HG02840 (cell line): ENCODE measurements at regions not wholly inside any gene's neighbourhood (a gene's known extent, or its start where the extent isn't known, plus 50 kb on each side); places are given as distances from the start of the nearest gene placed in this dataset.
A peak's percentile ranks its signal among the peaks of the same experiment; 100 is the strongest.

Experiments used
- ATAC-seq: cut with Tn5 transposase; IDR thresholded peaks from one replicate; pipeline ENCODE4 v1.9.1; 2021; ENCODE audit warnings: mild to moderate bottlenecking, moderate library complexity, moderate number of reproducible peaks; ENCODE audit not compliant: unreplicated experiment, low FRiP score

- no peak for ATAC-seq
Observed at GRCh38 chr7:25860275-25861163, 291.5 kb upstream of the NFE2L3 start.

DNA sequence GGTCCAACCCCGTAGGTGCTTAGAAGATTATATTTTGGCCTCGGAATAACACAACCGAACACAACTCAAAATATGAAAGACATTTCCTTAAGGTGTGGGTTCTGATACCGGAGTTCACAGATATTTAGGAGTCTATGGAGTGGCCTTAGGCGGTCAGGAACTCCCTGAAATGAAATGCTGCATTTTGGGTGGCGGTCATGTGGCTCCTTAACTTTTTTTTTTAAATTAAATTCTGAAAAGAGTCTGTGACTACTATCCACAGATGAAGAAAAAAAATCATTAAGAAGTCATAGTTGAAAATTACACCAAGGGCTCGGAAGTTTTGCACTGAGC lies 290.9 kb upstream of the NFE2L3 start:
- ATAC-seq, result no peak

DNA sequence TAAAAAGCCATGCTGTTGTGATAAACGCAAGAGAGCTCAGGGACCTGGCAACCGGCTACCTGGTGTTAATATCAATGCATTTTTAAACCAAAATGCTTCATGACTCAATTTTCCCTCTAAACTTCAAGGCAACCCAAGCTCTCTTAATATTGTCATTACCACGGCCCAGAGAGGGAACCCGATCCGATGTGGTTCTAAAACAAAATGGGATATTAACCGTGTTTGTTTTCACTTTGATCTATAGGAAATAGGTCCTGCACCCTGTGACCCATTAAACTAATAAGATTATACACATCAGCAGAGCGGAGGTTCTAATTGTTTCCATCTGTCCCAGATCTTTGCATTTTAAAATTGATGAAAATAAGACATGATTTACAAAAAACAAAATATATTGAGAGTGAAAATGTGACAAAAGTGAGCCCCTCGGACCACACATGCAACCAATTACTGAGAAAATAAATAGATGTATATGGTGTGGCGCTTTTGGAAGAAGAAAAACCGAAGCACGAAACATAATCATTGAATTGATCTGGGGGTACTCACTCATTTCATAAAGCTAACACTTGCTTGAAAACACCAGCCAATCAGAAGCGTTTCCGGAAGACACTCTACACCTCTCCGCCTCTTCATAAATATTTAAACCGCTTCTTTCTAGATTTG lies 290.3 kb upstream of the NFE2L3 start:
- no peak for ATAC-seq

- ATAC-seq, result peak; percentile 95
Observed at GRCh38 chr7:25862261-25863004, 289.6 kb upstream of the NFE2L3 start.

GRCh38 chr7:25863005-25863728 lies 288.8 kb upstream of the NFE2L3 start:
- ATAC-seq, result no peak

GRCh38 chr7:25863729-25864110 lies 288.3 kb upstream of the NFE2L3 start:
- ATAC-seq, result no peak

DNA sequence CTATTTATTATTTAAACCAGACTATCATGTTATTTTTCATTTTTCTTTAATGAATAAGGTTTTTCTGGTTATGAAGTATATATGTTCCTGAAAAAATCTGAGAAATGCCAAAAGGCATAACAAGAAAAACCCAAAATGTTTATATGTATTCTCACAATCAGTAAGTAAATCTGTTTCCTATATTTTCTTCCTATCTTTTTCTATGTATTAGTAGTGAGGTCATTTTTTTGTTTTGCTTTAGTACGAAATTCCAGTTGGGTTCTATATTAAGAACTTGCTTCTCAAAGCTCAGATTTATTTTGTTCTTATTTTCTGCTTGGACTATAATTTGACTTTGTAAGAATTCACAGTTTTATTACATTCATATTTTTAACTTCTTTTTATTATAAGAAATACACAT lies 287.5 kb upstream of the NFE2L3 start:
- no peak for ATAC-seq

DNA sequence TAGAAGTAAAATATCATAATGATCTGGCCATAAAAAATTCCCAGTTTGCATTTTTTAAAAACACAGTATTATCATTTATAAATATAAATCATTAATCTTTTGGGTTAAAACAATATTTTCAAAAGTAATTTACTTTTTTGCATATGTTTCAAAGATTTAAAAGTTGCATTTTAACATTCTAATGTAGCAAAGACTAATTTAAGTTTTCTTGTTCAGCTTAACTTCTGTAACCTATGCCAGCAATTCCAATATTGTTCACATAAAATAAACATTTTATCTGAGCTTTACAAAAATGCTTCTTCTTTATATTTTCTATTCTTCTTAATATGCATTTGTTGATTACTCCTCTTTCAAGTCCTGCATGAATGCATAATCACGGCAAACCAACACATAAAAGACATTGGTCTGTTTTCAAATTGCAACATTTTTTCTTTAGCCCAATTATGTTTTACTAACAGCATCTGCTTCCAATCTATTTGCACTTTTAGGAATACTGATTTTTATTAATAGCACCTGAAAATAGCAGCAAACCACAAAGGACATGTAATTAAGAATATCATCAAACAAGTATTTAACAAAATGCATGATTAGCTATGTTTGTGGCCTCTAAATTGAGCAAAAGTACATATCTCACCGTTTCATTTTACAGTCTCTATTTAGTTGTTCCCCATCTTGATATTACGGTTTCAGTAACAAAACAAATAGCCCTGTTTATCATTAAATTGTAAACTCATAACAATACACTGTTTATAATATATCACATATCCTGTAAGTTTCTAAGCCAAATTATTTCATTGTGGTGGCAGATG lies 286.9 kb upstream of the NFE2L3 start:
- no peak for ATAC-seq

GRCh38 chr7:25868509-25868908 lies 283.5 kb upstream of the NFE2L3 start:
- ATAC-seq, result no peak

DNA sequence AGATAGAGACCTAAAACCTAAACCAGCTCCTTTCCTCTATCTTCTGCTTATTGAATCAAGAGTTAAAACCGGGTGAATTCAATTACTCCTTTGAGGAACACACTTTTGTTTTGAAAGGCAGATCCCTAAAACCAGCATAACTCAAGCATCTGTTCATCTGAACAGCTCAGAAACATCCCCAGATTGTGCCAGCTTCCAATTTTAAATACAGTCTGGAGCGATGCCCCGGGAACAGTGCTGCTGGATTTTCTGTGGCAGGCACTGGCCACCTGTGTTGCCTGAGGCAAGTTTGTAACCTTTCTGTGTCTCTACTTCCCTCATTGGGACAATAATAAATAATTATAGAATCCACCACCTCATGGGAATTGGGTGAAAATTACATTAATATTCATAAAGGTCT lies 281.4 kb upstream of the NFE2L3 start:
- no peak for ATAC-seq

GRCh38 chr7:25876092-25876491 lies 275.9 kb upstream of the NFE2L3 start:
- ATAC-seq, result no peak

DNA sequence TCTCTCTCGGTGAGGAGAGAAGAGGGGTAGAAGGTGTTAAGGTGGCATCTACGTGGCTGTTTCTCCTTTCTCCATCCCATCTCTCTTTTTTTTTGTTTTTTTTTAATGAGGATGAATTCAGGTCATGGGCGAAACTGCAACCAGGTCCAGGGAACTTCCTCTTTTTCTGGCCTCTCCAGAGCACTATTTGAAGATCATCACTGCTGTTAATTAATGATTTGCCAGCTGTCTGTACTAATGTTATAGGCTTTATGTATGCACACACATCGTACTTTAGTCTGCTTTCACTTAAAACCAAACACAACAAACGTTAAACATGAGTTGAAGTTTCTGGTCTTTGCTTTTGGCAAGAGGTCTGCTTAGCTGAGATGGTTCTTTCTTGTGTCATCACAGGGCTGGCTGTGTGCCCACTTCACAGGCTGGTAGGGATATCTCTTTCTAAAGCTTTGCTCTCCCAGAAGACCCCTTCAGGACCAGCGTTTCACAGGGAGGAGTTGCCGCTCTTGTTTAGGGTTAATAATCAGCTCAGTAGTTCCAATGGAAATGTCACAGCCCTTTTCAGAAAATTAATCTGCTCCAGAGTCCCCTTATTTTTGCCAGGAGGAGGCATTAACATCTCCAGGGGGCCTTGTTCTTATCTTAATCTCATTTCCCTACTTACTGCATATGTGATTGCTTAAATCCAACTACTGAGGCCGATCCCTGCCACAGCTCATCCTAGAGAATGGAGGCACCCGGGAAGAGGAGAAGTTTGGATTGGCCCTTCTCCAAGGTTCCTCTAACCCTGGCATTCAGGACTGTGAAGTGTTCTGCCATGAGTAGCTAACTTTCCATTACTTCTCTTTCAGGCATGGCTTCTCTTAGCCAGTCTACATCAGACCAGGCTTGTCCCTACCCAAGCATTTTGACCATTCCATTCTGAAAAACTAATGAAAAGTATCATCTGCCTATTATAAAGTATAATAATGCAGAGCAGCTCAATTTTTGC lies 273.9 kb upstream of the NFE2L3 start:
- ATAC-seq, result no peak

DNA sequence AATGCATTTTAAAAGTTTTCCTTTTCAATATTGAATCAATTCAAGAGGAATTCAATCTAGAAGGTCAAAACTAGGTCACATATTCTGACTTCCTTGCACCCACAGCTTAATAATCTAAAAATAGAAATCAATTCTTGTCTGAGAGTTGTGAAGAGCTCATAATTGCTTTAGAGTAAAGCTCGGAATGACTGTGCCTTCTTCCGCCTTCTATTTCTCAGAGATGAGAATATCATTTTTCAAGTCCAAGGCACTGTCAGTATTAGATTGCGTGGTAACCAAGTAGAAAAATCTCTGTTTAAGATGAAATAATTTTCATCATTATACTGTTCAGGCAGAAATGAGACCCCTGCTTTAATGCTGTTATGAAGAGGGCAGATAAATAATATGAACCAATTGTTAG lies 272.2 kb upstream of the NFE2L3 start:
- no peak for ATAC-seq

DNA sequence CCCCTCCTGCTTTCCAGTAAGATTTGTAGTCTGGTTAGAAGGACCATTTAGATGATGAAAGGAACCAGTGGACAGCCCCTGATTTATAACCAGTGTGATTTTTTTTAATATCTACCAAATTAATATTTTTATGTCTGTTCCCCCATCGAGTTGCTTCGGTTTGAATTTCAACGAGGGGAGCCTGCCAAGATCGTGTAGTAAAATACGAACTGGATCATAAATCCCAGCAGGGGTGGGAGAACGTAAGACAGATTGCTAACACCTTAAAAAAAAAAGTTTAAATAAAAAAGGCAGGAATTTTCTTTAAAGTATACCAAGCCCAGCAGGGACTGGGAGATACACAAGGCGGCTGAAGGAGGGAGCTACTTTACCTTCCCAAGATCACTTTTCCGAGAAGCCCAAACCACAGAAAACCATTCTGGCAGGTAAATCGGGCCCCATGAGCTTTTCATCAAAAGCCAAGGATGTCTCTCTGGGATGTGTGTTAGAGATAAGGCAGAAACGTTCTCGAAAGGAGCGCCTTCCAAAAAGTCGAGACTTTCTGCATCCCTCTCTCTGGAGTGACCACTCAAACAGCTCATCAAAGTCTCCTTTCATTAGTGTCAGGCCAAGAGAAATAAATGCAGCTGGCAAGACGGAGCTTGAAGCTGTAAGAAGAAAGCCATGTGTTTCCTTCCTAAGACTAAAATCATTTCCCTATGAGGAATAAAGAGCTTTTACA lies 270.5 kb upstream of the NFE2L3 start:
- no peak for ATAC-seq

DNA sequence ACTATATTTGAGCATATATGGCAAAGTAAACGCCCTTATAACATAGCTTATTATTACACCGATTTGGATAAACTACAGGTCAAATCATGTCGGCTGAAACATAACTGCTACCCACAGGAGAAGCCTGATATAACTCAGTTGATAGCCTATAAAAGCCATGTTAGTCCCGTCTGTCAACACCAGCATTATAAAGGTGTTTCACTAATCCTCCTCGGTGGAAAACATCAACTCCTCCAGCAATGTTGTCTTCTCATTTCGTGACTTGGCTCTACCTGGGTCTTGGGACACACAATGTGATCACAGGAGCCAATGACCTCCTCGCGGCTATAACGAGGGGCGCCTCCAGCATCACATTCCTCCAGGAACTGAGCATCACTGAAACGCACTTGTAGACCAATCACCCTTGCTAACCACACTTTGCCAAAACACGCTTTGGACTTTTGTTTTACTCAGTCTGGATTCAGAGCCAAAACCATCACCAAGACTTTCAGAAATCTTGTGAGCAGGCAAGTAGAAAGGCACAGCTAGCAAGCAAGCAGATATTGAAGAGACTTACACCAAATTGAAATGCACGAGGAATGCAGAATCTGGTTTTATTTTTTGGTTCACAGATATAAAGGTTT lies 269.7 kb upstream of the NFE2L3 start:
- ATAC-seq, result no peak

DNA sequence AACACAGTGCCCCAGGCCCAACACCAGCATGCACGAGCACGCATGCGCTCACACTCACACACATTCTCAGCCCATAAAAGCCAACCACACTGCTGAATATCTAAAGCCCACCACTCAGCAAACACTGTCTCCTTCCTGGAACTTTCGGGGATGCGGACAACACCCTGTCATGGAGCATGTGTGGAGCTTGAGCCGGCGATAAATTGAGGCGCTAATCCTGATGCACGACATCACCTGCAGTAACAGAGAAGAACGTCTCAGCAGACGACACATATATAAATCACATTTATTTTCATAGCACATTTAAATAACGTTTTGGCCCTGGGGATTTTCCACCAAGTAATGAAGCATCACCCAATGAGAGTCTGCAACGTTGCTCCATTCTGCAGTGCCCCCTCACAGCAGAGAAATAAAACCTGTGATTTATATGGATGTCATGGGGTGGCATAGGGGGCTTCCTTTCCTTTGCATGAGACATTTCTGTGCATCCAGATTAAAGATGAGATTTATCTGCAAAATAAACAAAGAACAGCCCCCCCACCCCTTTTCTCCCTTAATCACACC lies 267.7 kb upstream of the NFE2L3 start:
- no peak for ATAC-seq

DNA sequence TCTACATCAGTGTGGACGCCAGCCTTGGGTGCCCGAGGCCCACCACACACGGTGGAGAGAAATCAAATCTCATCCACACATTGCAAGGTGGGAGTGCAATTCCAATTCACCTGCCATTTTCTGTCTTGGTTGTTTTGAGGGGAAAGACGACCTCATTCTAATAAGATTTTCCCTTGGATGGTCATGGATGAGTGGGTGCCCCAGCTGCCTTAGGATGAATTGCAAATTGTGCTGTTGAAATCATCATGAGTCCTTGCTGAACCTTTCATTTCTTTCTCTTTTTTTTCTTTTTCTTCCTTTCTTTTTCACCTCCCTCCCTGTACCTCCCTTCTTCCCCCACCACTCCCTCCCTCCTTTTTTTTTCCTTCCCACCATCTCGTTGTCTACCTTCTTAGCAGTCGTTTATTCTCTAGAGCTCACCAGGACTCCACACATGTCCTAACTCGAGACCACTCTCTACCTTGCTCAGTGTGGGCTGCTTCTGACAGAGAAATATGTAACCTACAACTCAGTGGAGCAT lies 266.9 kb upstream of the NFE2L3 start:
- ATAC-seq, result no peak
